OCI-LY3 (cell line): ENCODE measurements at regions not wholly inside any gene's neighbourhood (a gene's known extent, or its start where the extent isn't known, plus 50 kb on each side); places are given as distances from the start of the nearest gene placed in this dataset.

Experiments
- H2AFZ ChIP-seq: fragments of 200-600, 300-600 bp; shearing (Covaris generic); 2 replicates; pipeline ENCODE4 v1.6.0; 2014; ENCODE audit warnings: antibody characterized with exemption, low read depth, low read length
- H3K27ac ChIP-seq: fragments of 200-600, 300-600 bp; sonication (generic); 2 replicates; pipeline ENCODE4 v1.5.1; 2014; ENCODE audit warnings: mild to moderate bottlenecking, low read length, moderate library complexity, mixed read lengths
- H3K27me3 ChIP-seq: fragments of 200-600, 300-600 bp; sonication (generic); 2 replicates; pipeline ENCODE4 v1.6.1; 2014; ENCODE audit warnings: low read depth, low read length, mixed read lengths
- H3K36me3 ChIP-seq: fragments of 200-600, 300-600 bp; sonication (generic); replicated peaks from 2 replicates; pipeline ENCODE3; 2014; ENCODE audit warnings: low read depth, low read length, mixed read lengths
- H3K4me1 ChIP-seq: fragments of 300-600, 200-600 bp; sonication (generic); 2 replicates; pipeline ENCODE4 v1.6.1; 2014; ENCODE audit warnings: low read length, mixed read lengths
- H3K4me2 ChIP-seq: fragments of 200-600, 300-600 bp; sonication (generic); 2 replicates; pipeline ENCODE4 v1.6.1; 2014; ENCODE audit warnings: low read length, mixed read lengths
- H3K4me3 ChIP-seq: fragments of 300-600, 200-600 bp; sonication (generic); 2 replicates; pipeline ENCODE4 v1.5.1; 2014; ENCODE audit warnings: antibody characterized with exemption, mild to moderate bottlenecking, low read length, moderate library complexity
- H3K79me2 ChIP-seq: fragments of 300-600, 200-600 bp; shearing (Covaris generic); 2 replicates; pipeline ENCODE4 v1.6.1; 2014; ENCODE audit warnings: mild to moderate bottlenecking, low read length, mixed read lengths
- H3K9ac ChIP-seq: fragments of 300-600, 200-600 bp; shearing (Covaris generic); 2 replicates; pipeline ENCODE4 v1.6.0; 2014; ENCODE audit warnings: mild to moderate bottlenecking, low read length, moderate library complexity
- H3K9me3 ChIP-seq: fragments of 200-600, 300-600 bp; shearing (Covaris generic); 2 replicates; pipeline ENCODE4 v1.6.1; 2014; ENCODE audit warnings: low read length, mixed read lengths; ENCODE audit not compliant: insufficient read depth
- H4K20me1 ChIP-seq: fragments of 200-600, 300-600 bp; sonication (generic); 2 replicates; pipeline ENCODE4 v1.6.1; 2016; ENCODE audit warnings: low read length, mixed read lengths; ENCODE audit not compliant: insufficient read depth
- CTCF ChIP-seq: fragments of 200-600, 300-600 bp; sonication (generic); IDR thresholded peaks from 2 replicates; pipeline ENCODE4 v1.5.1; 2014; ENCODE audit warnings: antibody characterized with exemption, low read length, low read depth
- EZH2phosphoT487 ChIP-seq: fragments of 200-600 bp; shearing (Covaris generic); IDR thresholded peaks from 2 replicates; pipeline ENCODE4 v1.6.1; 2018; ENCODE audit warnings: antibody characterized with exemption, mixed run types, low read depth

GRCh38 chr6:14269436-14269835 is 151.9 kb downstream of the CD83 start:
- H3K9ac ChIP-seq: no peak overlapping the region
- no peak overlapping the region for H3K4me2 ChIP-seq
- peaks cover 16% of the 10 kb centered on the region for H3K36me3 ChIP-seq
- H3K9me3 ChIP-seq: peaks cover 10% of the 10 kb centered on the region; the same call in 1 of the 2 replicates
- no peaks in the 10 kb centered on the region for H3K27me3 ChIP-seq
- no peaks in the 10 kb centered on the region for H3K4me1 ChIP-seq
- no peaks in the 10 kb centered on the region for H3K79me2 ChIP-seq
- H4K20me1 ChIP-seq: no peaks in the 10 kb centered on the region
- H3K27ac ChIP-seq: no peak overlapping the region
- H3K4me3 ChIP-seq: no peak overlapping the region
- no peak overlapping the region for H2AFZ ChIP-seq
- no peak for TF ChIP-seq EZH2phosphoT487
- no peak for TF ChIP-seq CTCF

- no peak overlapping the region for H3K4me2 ChIP-seq
- H3K9ac ChIP-seq: no peak overlapping the region
- H3K79me2 ChIP-seq: no peaks in the 10 kb centered on the region
- H3K4me1 ChIP-seq: no peaks in the 10 kb centered on the region
- H3K9me3 ChIP-seq: peaks cover 10% of the 10 kb centered on the region; the same call in 1 of the 2 replicates
- H3K27ac ChIP-seq: no peak overlapping the region
- no peaks in the 10 kb centered on the region for H4K20me1 ChIP-seq
- H2AFZ ChIP-seq: no peak overlapping the region
- no peak overlapping the region for H3K4me3 ChIP-seq
- H3K36me3 ChIP-seq: peaks cover 16% of the 10 kb centered on the region
- H3K27me3 ChIP-seq: no peaks in the 10 kb centered on the region
- TF ChIP-seq CTCF (no peak), EZH2phosphoT487 (no peak)
These were observed 152.7 kb downstream of the CD83 start for GRCh38 chr6:14270142-14270893.

GRCh38 chr6:14270925-14271788 is 153.6 kb downstream of the CD83 start:
- H3K79me2 ChIP-seq: no peaks in the 10 kb centered on the region
- H3K9ac ChIP-seq: no peak overlapping the region
- H3K27me3 ChIP-seq: no peaks in the 10 kb centered on the region
- peaks cover 2% of the 10 kb centered on the region for H3K4me1 ChIP-seq
- H2AFZ ChIP-seq: no peak overlapping the region
- no peak overlapping the region for H3K4me2 ChIP-seq
- TF ChIP-seq EZH2phosphoT487: no peak
- no peak for TF ChIP-seq CTCF
- H4K20me1 ChIP-seq: no peaks in the 10 kb centered on the region
- peaks cover 16% of the 10 kb centered on the region for H3K36me3 ChIP-seq
- H3K4me3 ChIP-seq: no peak overlapping the region
- no peak overlapping the region for H3K27ac ChIP-seq
- H3K9me3 ChIP-seq: peaks cover 10% of the 10 kb centered on the region; the same call in 1 of the 2 replicates
